Activated gamma-delta T cell treated with anti-CD3 and anti-CD28 coated beads, Interleukin-2, amount 50 U/mL, for 16 hours (primary cell): ENCODE measurements at regions not wholly inside any gene's neighbourhood (a gene's known extent, or its start where the extent isn't known, plus 50 kb on each side); places are given as distances from the start of the nearest gene placed in this dataset.
"Not testable (repeated sequence)": the region's sequence is repeated elsewhere in the genome, so short reads cannot be mapped to it uniquely, and the experiment has no call there.

Experiments used
- DNase-seq: peaks from one replicate; pipeline ENCODE4 v3.0.0-alpha.2; 2020; ENCODE audit warnings: low read depth

DNA sequence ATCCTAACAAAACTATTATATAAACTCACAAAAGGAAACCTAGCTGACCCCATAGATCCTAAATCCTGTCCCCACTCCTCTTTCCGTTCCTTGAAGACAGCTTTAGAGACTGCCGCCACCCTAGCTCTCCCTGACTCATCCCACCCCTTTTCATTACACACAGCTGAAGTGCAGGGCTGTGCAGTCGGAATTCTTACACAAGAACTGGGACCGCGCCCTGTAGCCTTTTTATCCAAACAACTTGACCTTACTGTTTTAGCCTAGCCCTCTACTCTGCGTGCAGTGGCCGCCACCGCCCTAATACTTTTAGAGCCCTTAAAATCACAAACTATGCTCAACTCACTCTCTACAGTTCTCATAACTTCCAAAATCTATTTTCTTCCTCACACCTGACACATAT is 264.0 kb downstream of the SMARCA2 start:
- DNase-seq = not testable (repeated sequence)

DNA sequence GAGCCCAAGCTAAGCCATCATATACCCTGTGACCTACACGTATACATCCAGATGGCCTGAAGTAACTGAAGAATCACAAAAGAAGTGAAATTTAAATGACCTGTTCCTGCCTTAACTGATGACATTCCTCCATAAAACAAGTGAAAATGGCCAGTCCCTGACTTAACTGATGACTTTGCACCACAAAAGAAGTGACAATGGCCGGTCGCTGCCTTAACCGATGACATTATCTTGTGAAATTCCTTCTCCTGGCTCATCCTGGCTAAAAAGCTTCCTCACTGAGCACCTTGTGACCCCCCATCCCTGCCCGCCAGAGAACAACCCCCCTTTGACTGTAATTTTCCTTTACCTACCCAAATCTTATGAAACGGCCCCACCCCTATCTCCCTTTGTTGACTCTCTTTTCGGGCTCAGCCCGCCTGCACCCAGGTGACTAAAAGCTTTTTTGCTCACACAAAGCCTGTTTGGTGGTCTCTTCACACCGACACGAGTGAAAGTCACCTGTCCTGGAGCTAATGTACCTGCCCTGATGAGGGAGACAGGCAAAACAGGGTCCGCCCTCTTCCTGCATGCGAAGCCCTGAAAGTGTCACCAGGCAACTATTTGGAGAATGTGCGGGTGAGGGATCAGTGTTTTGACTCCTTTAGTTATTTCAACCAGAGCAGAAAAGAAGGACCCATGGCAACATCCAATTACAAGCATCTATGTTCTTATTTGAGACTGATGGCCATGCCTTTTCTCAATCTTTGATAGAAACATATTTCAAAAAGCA is 266.1 kb downstream of the SMARCA2 start:
- no peak for DNase-seq

- DNase-seq = no peak
Measured at GRCh38 chr9:2281803-2282185, 266.6 kb downstream of the SMARCA2 start.

- no peak for DNase-seq
Measured at GRCh38 chr9:2284770-2285169, 269.6 kb downstream of the SMARCA2 start.

- DNase-seq = no peak
Measured at GRCh38 chr9:2285416-2286332, 270.5 kb downstream of the SMARCA2 start.

DNA sequence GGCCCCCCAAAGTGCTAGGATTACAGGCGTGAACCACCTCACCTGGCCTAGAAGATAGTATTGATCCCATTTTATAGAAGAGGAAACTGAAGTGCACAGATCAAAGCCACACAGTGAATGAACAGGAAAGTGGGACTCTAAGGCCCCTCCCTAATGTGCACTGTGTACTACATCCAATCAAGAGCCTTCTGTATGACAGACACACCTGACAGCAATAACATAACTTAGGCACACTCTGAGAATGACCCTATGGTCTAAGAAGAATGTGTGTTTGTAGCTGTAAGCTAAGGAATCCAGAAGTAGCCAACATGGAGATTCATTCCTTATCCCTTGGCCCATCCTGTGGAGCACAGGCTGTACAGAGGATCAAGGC is 271.2 kb downstream of the SMARCA2 start:
- DNase-seq = no peak

- DNase-seq = no peak
Measured at GRCh38 chr9:2286825-2287455, 271.8 kb downstream of the SMARCA2 start.

DNA sequence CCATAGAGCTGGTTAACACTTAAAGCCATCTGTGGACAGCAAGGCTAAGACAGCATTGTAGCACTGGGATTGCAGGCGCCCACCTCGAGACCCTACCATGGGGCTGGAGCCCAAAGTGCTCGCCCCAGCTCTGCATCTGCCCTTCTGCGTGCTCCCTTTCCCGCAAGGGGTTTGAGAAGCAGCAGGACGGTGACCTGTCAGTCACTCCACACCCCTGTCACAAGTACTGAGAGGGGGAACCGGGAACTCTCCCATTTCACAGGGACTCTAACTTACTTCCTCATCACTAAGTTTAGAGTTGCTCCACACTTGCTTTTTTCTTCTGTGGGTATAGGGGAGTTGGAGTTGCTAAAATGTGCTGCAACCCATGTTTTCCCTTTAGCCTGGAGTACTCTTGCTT is 273.2 kb downstream of the SMARCA2 start:
- no peak for DNase-seq

DNA sequence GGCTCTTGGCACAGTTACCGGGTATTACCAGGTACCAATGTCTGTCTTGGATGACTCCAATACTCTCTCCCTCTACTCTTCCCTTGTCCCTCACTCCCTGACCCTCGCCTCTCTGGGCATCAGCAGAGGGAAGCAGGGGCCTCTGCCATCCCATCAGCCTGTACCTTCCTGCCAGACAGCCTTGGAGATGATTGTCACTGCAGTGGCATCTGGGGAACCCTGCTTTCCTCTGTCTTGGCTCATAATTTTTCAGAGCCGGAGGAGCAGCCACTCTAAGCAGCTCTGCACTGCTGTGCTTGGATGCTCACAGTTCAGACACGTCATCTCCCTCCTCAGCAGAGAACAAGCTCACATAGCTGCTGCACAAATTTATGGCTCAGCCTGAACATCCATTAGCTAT is 274.1 kb downstream of the SMARCA2 start:
- no peak for DNase-seq

GRCh38 chr9:2290382-2290781 is 275.2 kb downstream of the SMARCA2 start:
- DNase-seq = no peak

DNA sequence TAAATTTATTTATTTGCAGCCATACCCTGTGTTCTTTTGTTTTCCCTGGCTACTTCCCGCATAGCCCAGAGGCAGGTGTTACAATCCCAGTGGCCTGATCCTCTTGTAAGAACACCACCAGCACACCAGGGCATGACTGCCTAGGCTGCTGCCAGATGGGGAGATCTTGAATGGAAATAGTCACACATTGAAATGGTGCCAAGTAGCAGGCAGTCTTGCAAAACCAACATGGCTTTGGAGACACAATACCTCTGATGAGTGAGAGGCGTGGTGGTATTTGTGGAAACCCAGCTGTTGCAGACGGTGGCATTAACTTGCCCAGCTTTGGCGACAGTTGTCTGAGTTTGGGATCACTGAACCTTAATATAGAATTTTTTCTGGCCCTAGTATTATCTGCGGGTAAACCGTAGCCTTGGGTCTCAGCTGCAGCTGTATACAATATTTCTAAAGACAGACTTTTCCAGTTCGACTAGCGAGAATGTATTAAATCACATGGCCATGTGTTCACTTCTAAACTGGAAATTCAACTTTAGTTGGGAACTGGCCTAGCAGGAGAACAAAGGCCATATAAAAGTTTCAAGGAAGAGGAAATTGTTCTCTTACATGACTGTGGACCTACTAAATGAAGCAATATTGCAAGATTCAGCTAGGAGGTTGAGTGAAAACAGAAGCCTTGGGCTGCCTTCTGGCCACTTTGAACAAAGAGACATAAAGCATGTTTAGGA is 277.0 kb downstream of the SMARCA2 start:
- no peak for DNase-seq

- no peak for DNase-seq
Measured at GRCh38 chr9:2292733-2293132, 277.6 kb downstream of the SMARCA2 start.

- no peak for DNase-seq
Measured at GRCh38 chr9:2297771-2298170, 282.6 kb downstream of the SMARCA2 start.

GRCh38 chr9:2298217-2298616 is 283.1 kb downstream of the SMARCA2 start:
- no peak for DNase-seq

DNA sequence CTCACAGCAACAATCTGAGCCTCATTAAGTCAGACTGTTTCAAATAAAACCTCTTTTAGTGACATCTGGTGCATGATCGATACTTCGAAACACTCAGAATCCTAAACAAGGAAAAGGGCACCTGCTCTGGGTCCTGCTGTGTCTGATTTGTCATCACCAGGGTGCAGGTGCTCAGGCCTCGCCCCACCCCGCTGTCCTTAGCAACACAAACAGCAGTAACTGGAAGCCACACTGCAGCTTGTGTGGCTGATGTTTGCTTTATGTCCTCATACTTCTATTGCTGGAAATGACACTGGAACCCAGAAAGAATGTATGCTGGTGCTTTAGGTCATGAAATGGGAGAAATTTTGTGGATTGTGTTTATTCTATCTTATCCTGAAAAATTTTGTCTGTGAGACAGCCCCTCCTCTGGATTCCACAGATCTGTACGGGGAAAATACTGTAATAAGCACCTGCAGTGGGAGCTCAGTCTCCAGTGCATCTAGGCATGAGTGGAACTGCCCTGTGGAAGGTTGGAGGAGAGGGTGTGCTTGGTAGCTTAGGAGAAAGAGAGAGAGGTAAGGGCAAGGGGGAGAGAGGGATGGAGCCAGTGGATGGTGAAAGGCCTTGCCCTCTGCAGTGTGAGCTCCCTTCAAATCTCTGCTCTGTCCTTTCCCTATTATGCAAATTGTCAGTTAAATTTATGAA is 284.2 kb downstream of the SMARCA2 start:
- DNase-seq = no peak

GRCh38 chr9:2299843-2300205 is 284.7 kb downstream of the SMARCA2 start:
- no peak for DNase-seq

DNA sequence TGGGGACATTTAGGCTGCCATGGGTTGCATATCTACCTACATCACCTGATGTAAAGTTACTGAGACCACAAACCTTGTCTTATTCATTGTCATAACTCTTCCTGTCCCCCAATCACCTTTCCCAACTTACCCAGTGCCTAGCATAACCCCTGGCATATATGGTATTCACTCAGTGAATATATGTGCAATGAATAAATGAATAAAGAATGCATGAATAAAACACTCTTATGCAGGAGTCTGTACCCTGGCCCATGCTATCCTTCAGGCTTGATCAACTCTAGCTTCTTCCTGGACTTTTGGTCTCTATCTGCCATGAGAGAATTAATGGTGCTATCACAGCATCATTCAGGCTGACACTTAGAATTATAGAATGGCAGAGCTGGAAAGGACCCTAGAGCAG is 285.2 kb downstream of the SMARCA2 start:
- DNase-seq = no peak

DNA sequence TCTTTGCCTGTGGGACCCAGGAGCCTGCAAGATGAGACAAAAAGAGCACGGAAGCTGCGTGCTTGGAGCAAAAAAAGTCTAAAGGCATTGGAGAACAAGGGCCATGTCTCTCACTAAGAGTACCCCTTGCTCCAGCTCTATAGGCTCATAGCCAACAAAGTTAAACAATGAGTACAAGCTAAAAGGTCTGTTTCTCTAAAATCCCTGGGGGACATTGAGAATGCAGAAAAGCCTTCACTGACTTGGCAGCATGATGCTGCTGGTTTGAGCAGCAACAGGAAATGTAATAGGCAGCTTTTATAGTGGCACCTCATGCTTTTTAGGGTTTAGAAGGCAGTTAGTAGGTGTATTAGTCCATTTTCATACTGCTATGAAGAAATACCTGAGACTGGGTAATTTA is 287.5 kb downstream of the SMARCA2 start:
- DNase-seq = no peak

GRCh38 chr9:2303056-2303455 is 287.9 kb downstream of the SMARCA2 start:
- no peak for DNase-seq

GRCh38 chr9:2307480-2307879 is 292.3 kb downstream of the SMARCA2 start:
- no peak for DNase-seq

GRCh38 chr9:2311920-2312319 is 296.8 kb downstream of the SMARCA2 start:
- no peak for DNase-seq

DNA sequence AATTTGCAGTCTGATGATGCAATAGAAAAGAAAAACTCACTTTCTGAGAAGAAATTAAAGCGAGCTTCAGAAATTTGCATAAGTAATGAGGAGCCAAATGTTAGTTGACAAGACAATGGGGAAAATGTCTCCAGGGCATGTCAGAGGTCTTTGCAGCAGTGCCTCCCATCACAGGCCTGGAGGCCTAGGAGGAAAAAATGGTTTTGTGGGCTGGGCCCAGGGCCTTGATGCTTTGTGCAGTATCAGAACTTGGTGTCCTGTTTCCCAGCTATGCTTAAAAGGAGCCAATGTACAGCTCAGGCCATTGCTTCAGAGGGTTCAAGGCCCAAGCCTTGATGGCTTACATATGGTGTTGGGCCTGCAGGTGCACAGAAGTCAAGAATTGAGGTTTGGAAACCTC is 298.4 kb downstream of the SMARCA2 start:
- DNase-seq = no peak
